Body of pancreas (tissue), 4 donors: ENCODE measurements at regions not wholly inside any gene's neighbourhood (a gene's known extent, or its start where the extent isn't known, plus 50 kb on each side); places are given as distances from the start of the nearest gene placed in this dataset.
"Not testable (repeated sequence)": the region's sequence is repeated elsewhere in the genome, so short reads cannot be mapped to it uniquely, and the experiment has no call there.

Source experiments
- ATAC-seq: fragments of 150-250 bp; one replicate; pipeline ENCODE4 v1.9.1; 2016
- DNase-seq, 4 donors: peaks; one replicate each; pipeline ENCODE4 v3.0.0-alpha.2; 2019
- H3K27ac ChIP-seq, 4 donors: fragments of 200-600 bp; sonication (generic); 1 replicate in 3 of 4; 2 replicates in 1 of 4; pipeline versions ENCODE4 v1.5.1 to v1.6.1; 2016 to 2019; ENCODE audit warnings: mild to moderate bottlenecking in 1 of 4, mixed read lengths in 1 of 4, moderate library complexity in 1 of 4
- H3K27me3 ChIP-seq, 2 donors: fragments of 200-600 bp; sonication (generic); one replicate each; pipeline ENCODE4 v1.6.0; 2016; ENCODE audit warnings: mild to moderate bottlenecking in 1 of 2
- H3K36me3 ChIP-seq, 2 donors: fragments of 200-600 bp; sonication (generic); replicated peaks in 1 of 2; 2 replicates each; pipeline ENCODE4 v1.5.1; 2016; ENCODE audit warnings: low read depth in 2 of 2; ENCODE audit not compliant: insufficient read depth in 1 of 2
- H3K4me1 ChIP-seq: fragments of 200-600 bp; sonication (generic); one replicate; pipeline ENCODE4 v1.6.0; 2016
- H3K4me3 ChIP-seq, 2 donors: fragments of 200-600 bp; sonication (generic); 1 replicate in 1 of 2; 2 replicates in 1 of 2; pipeline ENCODE4 v1.5.1; 2016 to 2019
- H3K9me3 ChIP-seq, 3 donors: fragments of 200-600 bp; sonication (generic); 1 replicate in 2 of 3; 2 replicates in 1 of 3; pipeline ENCODE4 v1.5.1; 2016
- CTCF ChIP-seq, 7 experiments: fragments of 450-650 bp in 4 of 7; fragments of 200-600 bp in 3 of 7; sonication (generic) in 3 of 7; IDR thresholded peaks; one replicate each; pipeline ENCODE4 v1.5.1; 2016 to 2019; ENCODE audit warnings: antibody characterized with exemption in 7 of 7
- POLR2A ChIP-seq, 3 donors: fragments of 450-650 bp; IDR thresholded peaks; one replicate each; pipeline ENCODE4 v1.6.1; 2016; ENCODE audit warnings: antibody characterized with exemption in 3 of 3, mild to moderate bottlenecking in 2 of 3
- WGBS, 2 donors: methylation state at CpG; one replicate each; pipeline ENCODE4 v1.1.5; 2017; 5-methylcytosine and 5-hydroxymethylcytosine counted together
- intact Hi-C: fragments of 100-400 bp; cut with DNase I; formaldehyde crosslinking; loops from one replicate; pipeline ENCODE4 v1.15.1; 2023

GRCh38 chr3:154931484-154931883 is 148.6 kb upstream of the MME start:
- H3K9me3 ChIP-seq, result no peaks in the 10 kb centered on the region
- H3K4me3 ChIP-seq, result no peak overlapping the region
- no peaks in the 10 kb centered on the region for H3K27me3 ChIP-seq
- DNase-seq, result no peak
- intact Hi-C loops, result no loop called here
- H3K36me3 ChIP-seq, result no peaks in the 10 kb centered on the region
- TF ChIP-seq CTCF (IDR thresholded peaks at IDR 0.05) (no peak), POLR2A (IDR thresholded peaks at IDR 0.05) (no peak)
- WGBS, 2 donors, result 62 to 81% methylated on average over 1 of the region's 1 CpG
- no peak overlapping the region for H3K27ac ChIP-seq
- no peak for ATAC-seq
- H3K4me1 ChIP-seq, result no peaks in the 10 kb centered on the region

- Histone ChIP-seq H3K4me3 (no peak overlapping the region), H3K36me3 (no peaks in the 10 kb centered on the region), H3K9me3 (no peaks in the 10 kb centered on the region), H3K4me1 (no peaks in the 10 kb centered on the region), H3K27ac (no peak overlapping the region), H3K27me3 (no peaks in the 10 kb centered on the region)
- 25 to 32% methylated on average over 1 of the region's 1 CpG for WGBS, 2 donors
- intact Hi-C loops, result no loop called here
- no peak for TF ChIP-seq POLR2A (IDR thresholded peaks at IDR 0.05)
- no peak for TF ChIP-seq CTCF (IDR thresholded peaks at IDR 0.05)
- no peak for ATAC-seq
- no peak for DNase-seq
These were observed 153.4 kb upstream of the MME start for GRCh38 chr3:154926721-154927120.

- DNase-seq, result no peak
- H3K4me1 ChIP-seq, result no peaks in the 10 kb centered on the region
- H3K36me3 ChIP-seq, result no peaks in the 10 kb centered on the region
- H3K27me3 ChIP-seq, result no peaks in the 10 kb centered on the region
- peaks cover 0 to 6% (median 0%) of the 10 kb centered on the region in 3 donors for H3K9me3 ChIP-seq
- intact Hi-C loops, result no loop called here
- WGBS, 2 donors, result 53 to 71% methylated on average over 2 of the region's 2 CpGs
- no peak overlapping the region for H3K27ac ChIP-seq
- no peak for TF ChIP-seq CTCF (IDR thresholded peaks at IDR 0.05)
- no peak for TF ChIP-seq POLR2A (IDR thresholded peaks at IDR 0.05)
- no peak for ATAC-seq
- no peak overlapping the region for H3K4me3 ChIP-seq
These were observed 158.8 kb upstream of the MME start for GRCh38 chr3:154921351-154921750.

GRCh38 chr3:154919226-154919625 is 160.9 kb upstream of the MME start:
- 65 to 67% methylated on average over 1 of the region's 1 CpG for WGBS, 2 donors
- intact Hi-C loops, result no loop called here
- Histone ChIP-seq H3K9me3 (peaks cover 0 to 6% (median 0%) of the 10 kb centered on the region in 3 donors), H3K27ac (no peak overlapping the region), H3K4me3 (no peak overlapping the region), H3K4me1 (no peaks in the 10 kb centered on the region), H3K27me3 (no peaks in the 10 kb centered on the region), H3K36me3 (no peaks in the 10 kb centered on the region)
- DNase-seq, result no peak
- TF ChIP-seq POLR2A (IDR thresholded peaks at IDR 0.05), result no peak
- TF ChIP-seq CTCF (IDR thresholded peaks at IDR 0.05), result no peak
- ATAC-seq, result no peak

GRCh38 chr3:154904328-154904727 is 175.8 kb upstream of the MME start:
- no peaks in the 10 kb centered on the region for H3K4me1 ChIP-seq
- H3K36me3 ChIP-seq, result no peaks in the 10 kb centered on the region
- no peaks in the 10 kb centered on the region for H3K27me3 ChIP-seq
- 8 to 13% methylated on average over 2 of the region's 2 CpGs for WGBS, 2 donors
- ATAC-seq, result no peak
- DNase-seq, result no peak
- TF ChIP-seq CTCF (IDR thresholded peaks at IDR 0.05) (peak in 2 of 7 experiments; percentile 15 to 19), POLR2A (IDR thresholded peaks at IDR 0.05) (no peak)
- intact Hi-C loops, result no loop called here
- no peak overlapping the region for H3K4me3 ChIP-seq
- H3K9me3 ChIP-seq, result no peaks in the 10 kb centered on the region
- H3K27ac ChIP-seq, result no peak overlapping the region

- H3K27ac ChIP-seq, DNase-seq, ATAC-seq, H3K27me3 ChIP-seq, H3K36me3 ChIP-seq, intact Hi-C loops, H3K9me3 ChIP-seq, H3K4me3 ChIP-seq, H3K4me1 ChIP-seq: not testable (repeated sequence)
These were observed 177.6 kb upstream of the MME start for GRCh38 chr3:154902495-154902894.
